B cell (primary cell): ENCODE measurements at regions not wholly inside any gene's neighbourhood (a gene's known extent, or its start where the extent isn't known, plus 50 kb on each side); places are given as distances from the start of the nearest gene placed in this dataset.

Experiments used
- EZH2 ChIP-seq: IDR thresholded peaks from 2 replicates; pipeline ENCODE4 v1.6.1; 2012; ENCODE audit warnings: borderline replicate concordance, low read depth, mild to moderate bottlenecking, moderate library complexity, low read length; ENCODE audit not compliant: insufficient read depth, poor library complexity, severe bottlenecking
- TF ChIP-seq, protein P1 (sequence below): fragments of 200-600 bp; IDR thresholded peaks from one replicate; pipeline ENCODE4 v1.8.0; 2022; ENCODE audit warnings: antibody characterized with exemption, mild to moderate bottlenecking

DNA sequence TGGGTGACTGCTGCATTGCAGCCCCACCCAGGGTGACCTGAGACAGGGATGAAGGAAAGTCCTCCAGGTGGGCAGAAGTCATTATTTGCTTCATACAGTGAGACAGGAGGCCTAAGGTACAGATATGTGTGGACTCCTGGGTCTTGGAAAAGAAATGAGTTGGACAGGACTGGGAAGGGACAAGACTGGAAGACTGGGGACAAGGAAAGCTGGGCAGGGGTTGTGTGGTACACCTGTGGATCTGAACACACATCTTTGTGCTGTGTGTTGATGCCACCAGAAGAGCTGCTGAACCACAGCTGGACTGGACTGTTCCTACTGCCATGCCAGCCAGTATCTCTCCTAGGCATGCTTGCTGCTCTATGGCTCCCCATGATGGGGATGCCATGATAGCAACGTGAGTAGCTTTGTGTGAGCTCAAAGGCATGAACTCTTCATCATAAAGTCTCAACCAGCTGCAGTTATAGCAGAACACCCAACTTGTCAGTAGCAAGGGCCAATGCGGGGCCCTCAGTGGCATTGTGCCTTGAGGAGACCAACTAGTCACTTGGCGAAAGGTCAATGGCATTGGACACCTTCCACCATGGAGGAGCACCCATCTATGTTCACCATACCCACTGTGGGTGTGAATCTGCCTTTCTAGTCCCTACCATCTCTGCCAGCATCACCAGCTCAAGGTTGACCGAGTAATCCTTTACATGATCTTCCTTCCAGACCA lies 76.0 kb upstream of the GRB10 start:
- TF ChIP-seq, protein P1, sequence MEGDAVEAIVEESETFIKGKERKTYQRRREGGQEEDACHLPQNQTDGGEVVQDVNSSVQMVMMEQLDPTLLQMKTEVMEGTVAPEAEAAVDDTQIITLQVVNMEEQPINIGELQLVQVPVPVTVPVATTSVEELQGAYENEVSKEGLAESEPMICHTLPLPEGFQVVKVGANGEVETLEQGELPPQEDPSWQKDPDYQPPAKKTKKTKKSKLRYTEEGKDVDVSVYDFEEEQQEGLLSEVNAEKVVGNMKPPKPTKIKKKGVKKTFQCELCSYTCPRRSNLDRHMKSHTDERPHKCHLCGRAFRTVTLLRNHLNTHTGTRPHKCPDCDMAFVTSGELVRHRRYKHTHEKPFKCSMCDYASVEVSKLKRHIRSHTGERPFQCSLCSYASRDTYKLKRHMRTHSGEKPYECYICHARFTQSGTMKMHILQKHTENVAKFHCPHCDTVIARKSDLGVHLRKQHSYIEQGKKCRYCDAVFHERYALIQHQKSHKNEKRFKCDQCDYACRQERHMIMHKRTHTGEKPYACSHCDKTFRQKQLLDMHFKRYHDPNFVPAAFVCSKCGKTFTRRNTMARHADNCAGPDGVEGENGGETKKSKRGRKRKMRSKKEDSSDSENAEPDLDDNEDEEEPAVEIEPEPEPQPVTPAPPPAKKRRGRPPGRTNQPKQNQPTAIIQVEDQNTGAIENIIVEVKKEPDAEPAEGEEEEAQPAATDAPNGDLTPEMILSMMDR = no peak
- TF ChIP-seq EZH2 = no peak
